NCI-H526 treated with DMSO at 0.1 percent for 48 hours (cell line): ENCODE measurements at regions not wholly inside any gene's neighbourhood (a gene's known extent, or its start where the extent isn't known, plus 50 kb on each side); places are given as distances from the start of the nearest gene placed in this dataset.
"Not testable (repeated sequence)": the region's sequence is repeated elsewhere in the genome, so short reads cannot be mapped to it uniquely, and the experiment has no call there.

Source experiments
- DNase-seq: peaks from one replicate; lab custom pipeline; 2025; lab: John Stamatoyannopoulos, UW

- no peak for DNase-seq
Observed at GRCh38 chr2:19100570-19100969, 257.9 kb downstream of the OSR1 start.

DNA sequence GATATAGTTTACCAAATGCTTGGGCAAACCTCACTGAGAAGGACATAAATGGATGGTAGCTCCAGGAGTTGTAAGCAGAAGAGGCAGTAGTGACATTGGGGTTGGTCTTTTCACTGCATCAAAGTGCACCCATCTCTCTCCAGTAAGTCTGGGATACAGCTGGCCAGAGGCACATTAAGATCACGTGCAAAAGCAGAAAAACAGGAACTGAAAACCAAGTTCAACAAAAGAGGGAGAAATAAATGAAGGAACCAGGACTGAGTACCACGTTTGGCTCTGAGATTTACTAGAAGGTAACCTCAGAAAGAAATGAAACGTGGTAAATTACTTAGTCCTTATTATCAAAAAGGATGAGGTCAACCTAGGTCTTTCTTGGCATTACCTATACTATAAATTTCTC is 259.2 kb downstream of the OSR1 start:
- DNase-seq = no peak

GRCh38 chr2:19098467-19099160 is 259.8 kb downstream of the OSR1 start:
- DNase-seq = no peak

- DNase-seq = not testable (repeated sequence)
Observed at GRCh38 chr2:19089476-19089875, 268.9 kb downstream of the OSR1 start.

DNA sequence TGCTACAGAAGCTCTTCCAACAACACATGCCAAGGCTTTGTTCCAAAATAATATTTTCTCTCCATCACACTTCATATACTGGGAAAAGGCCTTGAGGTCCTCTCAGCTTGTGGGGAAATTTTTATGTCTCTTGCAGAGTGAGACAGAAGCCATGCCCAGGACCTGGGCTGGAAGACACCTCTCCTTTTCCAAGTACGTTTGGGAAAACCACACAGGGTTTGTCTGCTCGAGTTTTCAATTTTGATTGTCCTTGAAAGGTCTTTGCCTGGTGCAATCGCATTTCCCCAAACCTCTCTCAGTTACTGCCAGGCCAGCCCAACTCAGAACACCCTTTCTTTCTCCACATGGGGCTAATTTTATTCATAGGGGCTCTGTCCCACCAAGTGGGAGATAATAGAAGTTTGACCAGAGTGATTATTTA is 272.2 kb downstream of the OSR1 start:
- DNase-seq = no peak

- DNase-seq = no peak
Observed at GRCh38 chr2:19078709-19079108, 279.7 kb downstream of the OSR1 start.

- no peak for DNase-seq
Observed at GRCh38 chr2:19073522-19073921, 284.9 kb downstream of the OSR1 start.

DNA sequence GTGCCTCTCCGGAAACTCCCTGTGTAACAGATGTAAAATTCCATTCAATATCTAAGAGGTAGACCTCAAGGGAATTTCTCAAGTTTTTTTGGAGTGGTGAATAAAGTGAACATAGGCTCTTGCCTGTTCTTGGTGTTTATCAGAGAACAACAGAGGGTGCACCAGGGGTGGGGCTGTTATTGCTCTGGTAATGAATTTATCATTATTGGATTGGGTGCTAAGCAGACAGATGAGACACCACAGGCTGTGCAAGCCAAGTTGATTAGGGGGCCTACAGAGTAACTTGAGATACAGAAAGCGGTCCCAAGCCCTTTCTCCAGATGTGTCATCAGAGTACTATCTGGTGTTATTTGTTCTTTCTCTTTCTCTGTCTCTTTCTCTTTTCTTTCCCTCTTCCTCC is 286.3 kb downstream of the OSR1 start:
- DNase-seq = no peak

DNA sequence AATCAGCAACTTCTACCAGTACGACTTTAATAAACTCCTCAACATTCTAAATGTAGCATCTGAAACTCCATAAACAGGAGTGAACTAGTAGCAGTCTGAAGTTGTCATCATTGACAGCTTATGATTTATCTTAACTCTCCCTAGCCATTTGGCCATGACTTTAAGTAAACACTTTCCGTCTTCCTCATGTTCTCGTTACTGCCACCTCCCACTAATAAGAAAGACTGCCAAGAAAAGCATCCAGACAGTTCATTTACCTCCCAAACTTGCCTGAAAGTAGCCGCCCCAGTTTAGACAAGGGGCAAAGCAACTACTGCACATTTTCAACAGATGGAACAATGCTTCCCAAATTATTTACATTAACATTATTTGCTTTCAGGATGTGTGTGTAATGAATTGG is 287.5 kb downstream of the OSR1 start:
- no peak for DNase-seq

DNA sequence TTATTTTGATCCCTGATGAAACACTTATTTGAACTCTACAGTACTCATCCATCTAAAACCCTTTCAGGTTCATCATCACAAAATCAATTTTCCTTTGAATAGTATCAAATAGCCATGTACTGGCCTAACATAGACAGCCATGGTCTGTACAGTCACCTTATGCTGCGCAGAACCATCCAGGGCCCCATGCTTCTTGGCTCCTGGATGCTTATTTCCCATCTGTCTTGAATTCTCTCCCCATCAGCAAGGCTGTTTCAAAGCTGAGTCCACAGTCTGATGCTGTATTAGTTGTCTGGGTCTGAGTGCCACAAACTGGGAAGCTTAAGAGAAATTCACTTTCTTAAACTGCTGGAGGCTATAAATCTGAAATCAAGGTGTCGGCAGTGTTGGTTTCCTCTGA is 290.2 kb downstream of the OSR1 start:
- DNase-seq = no peak

- no peak for DNase-seq
Observed at GRCh38 chr2:19062370-19062769, 296.1 kb downstream of the OSR1 start.

DNA sequence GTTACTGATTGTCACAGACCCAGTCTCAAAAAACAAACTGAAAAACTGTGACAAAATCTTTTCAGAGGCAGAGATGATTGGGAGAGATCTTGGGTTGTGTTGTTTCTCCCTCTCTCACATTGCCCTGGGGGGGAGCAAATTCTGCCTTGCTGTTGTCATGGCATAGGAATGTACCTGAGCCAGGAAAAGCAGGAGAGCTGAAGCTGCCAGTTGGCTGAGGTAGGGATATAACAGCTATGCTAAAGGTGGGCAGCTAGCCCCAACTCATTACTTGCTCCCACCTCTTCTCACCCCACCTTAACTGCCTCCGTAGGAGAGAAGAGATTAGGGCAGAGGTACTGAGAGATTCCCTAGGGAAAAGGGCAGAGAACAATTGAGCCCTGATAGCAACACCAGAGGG is 299.3 kb downstream of the OSR1 start:
- no peak for DNase-seq

DNA sequence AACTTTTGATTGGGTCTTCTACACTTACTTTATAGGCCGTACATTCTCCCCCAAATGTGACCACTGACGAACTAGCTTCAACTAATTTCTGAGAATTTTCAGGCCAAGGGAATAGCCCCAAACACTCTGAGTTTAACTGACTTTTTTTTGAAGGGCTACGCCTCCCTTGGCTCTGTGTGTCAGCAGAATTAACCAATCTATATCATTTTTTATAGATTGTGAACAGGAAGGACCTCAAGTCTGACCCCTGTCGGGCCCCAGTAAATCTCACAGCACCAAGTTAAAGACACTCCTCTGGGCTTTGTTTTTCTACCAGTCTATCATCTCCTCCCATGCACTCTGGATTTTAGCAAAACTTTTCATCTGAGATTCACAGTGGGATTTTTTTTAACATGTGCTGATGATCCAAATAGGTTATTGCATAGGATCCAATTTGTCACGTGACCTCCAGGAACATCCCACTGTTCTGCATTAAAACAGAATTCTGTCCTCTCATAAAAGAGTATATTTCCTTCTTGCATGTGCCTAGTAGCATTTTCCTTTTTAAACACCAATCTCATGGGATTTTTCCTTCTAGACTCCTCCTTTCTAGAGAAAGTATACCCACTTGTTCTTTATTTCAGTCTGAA is 307.1 kb downstream of the OSR1 start:
- DNase-seq = no peak

DNA sequence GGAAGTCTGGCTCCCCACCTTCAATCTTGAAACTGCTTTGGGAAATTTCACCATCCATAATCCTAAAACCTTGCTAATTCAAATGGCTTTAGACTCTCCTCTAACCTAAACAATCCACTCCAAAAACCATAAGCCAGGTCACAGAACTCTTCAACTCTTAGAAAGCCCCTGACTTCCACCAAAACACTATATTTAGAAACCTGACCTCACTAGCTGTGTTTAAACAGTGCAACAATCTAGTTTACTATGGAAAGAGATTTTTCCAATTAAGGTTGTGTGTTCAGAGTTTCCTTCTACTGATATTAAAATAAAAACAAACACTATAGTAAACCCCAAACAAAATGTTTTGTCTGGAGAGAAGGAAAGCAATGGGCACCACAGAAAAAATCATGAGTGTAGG is 308.1 kb downstream of the OSR1 start:
- DNase-seq = no peak

DNA sequence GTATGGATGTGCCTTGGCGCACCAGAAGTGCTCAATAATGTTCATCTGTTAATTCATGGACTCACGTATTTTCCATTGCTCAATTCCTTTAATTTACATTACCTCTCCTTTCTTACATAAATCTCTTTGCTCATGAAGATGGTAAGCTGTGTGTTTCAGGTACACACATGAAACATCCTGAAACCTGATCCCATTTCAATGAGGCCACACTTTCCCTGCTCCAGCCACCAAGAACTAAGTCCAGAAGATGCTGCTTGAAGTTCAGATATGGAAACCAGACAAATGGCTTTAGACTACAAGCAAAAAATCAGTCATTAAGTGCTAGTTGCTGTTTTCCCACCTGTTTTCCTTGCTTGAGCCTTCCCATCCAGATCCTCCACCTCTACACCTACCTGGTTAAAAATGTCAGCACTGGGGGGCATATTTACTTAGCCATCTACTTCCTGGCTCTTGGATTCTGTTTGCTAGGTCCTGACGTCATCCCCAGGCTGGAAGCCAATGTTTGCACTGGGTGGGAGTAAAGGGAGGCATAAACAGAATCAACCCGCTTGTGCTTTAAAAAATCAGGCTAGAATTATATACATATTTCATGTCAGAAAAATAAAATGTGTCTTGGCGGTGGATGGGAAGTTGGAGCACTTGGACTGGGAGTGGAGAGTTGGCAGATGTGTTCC is 309.7 kb downstream of the OSR1 start:
- DNase-seq = no peak

DNA sequence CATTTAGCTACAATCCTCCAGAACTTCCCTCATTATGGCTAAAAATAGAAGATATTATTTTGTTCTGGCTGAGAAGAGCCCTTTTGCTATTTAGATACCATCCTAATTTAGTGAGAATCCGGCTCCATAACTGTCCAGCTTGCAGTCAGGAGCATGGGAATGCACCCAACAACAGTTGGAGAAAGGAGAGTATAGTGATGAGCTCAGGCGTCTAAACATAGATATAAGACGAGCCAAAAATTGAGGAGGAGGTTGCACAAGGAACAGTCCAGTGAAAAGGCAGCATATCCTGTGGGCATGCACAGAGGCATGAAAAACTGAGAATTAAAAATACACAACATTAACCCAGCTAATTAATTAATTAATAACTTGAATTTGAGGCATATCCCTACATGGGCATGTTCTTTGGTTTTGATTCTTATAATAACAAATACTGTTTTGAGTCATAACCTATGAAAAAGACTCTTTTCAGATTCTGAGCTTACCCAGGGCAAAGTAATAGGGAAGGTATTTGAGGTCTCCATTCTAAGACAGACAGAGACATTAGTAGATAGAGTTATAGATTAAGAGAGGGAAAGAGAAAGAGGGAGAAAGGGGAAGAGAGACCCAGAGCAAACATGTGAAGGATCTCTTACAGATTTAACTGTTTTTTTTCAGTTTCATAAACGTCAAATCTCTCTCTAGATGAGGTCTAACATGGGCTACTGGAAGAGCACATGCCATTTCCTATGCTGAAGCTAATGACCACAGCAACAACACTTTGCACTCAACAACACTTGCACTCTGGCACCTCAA is 311.2 kb downstream of the OSR1 start:
- DNase-seq = no peak

GRCh38 chr2:19045151-19045550 is 313.3 kb downstream of the OSR1 start:
- DNase-seq = no peak

- DNase-seq = no peak
Observed at GRCh38 chr2:19043893-19044292, 314.5 kb downstream of the OSR1 start.

- DNase-seq = no peak
Observed at GRCh38 chr2:19041434-19042041, 316.9 kb downstream of the OSR1 start.

DNA sequence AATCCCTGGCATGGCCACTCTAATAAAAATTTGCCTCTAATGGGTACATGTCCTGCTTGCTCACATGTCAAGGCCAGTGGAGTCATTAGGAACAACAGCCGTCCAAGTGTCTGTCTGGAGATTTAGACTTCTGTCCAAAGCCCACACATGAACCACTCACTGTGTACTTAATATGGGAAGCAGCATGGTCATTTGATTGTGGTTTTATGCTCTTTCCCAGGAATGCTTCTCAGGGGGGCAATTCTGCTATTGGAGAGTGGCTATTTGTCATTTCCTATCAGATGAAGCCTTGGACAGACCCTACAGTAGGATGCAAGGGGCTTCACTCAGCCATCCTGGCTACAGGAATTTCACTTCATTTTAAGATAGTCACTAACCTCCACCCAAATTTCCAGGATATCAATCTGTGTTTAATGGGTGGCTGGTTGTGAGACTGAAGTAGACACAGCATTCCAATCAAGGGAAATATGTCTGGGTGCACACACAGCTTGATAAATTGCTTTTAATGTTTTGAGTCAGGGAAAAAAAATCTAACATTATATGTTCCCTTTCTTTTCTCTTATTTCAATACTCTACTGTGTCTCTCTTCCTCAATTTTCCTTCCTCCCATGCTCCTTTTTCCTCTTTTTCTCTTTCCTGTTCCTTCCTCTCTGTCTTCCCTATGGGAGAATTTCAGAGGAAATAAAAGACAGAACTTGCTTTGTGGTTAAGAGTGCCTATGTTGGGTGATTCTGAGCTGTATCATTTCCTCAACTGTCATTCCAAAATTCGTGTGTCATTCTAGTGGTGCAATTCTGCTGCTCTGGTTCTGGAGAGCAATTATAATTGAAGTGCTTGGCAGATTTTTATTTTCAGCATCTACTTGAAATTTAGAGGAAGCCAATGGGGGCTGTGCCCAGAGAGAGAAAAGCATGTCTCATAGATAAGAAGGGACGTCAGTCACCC is 320.1 kb downstream of the OSR1 start:
- DNase-seq = no peak

DNA sequence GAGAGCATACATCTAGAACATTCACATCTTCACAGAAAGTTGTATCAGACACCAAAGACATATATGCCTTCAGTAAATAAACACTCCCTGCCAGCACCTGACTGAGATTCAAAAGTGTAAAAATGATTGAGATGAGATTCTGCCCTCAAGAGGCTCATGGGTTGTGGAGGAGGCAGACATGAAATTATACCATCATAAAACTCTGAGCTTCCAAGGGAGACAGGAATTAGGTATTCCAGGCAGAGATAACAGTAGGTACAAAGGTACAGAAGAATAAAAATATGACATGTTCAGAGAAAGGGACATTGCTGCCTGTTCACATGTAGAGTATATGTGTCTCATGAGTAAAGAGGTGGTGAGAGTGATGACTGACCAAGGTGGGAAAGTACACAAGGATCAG is 322.3 kb downstream of the OSR1 start:
- no peak for DNase-seq
